Kidney (tissue), 13 donors: ENCODE measurements at regions not wholly inside any gene's neighbourhood (a gene's known extent, or its start where the extent isn't known, plus 50 kb on each side); places are given as distances from the start of the nearest gene placed in this dataset.

Source experiments
- DNase-seq, 5 donors: peaks; one replicate each; pipeline ENCODE4 v3.0.0-alpha.2; 2013 to 2020
- FAIRE-seq: peaks from 2 replicates; lab custom pipeline; 2012; peaks lifted over from hg19 to GRCh38; lab: Jason Lieb, UNC
- H3K27ac ChIP-seq, 2 donors: one replicate each; pipeline ENCODE4 v1.7.0; 2013; ENCODE audit warnings: low read depth in 2 of 2, low read length in 2 of 2, inconsistent platforms in 1 of 2
- H3K27me3 ChIP-seq: one replicate; pipeline ENCODE4 v1.7.1; 2013; ENCODE audit warnings: low read length, inconsistent platforms; ENCODE audit not compliant: control insufficient read depth, insufficient read depth
- H3K36me3 ChIP-seq, 3 donors: one replicate each; pipeline versions ENCODE4 v1.7.0 to v1.7.1; 2013; ENCODE audit warnings: low read length in 3 of 3, control low read depth in 1 of 3, inconsistent platforms in 1 of 3; ENCODE audit not compliant: insufficient read depth in 3 of 3, control insufficient read depth in 2 of 3
- H3K4me1 ChIP-seq, 3 donors: one replicate each; pipeline versions ENCODE4 v1.7.0 to v1.7.1; 2013; ENCODE audit warnings: low read length in 3 of 3, inconsistent platforms in 1 of 3, low read depth in 1 of 3; ENCODE audit not compliant: control insufficient read depth in 2 of 3, insufficient read depth in 2 of 3
- H3K4me3 ChIP-seq, 3 donors: one replicate each; pipeline versions ENCODE4 v1.7.0 to v1.8.1; 2013; ENCODE audit warnings: low read length in 3 of 3, control low read depth in 1 of 3, inconsistent platforms in 1 of 3
- H3K9ac ChIP-seq, 3 donors: one replicate each; pipeline versions ENCODE4 v1.7.0 to v1.7.1; 2013; ENCODE audit warnings: low read length in 3 of 3, control low read depth in 1 of 3, inconsistent platforms in 1 of 3
- H3K9me3 ChIP-seq, 3 donors: one replicate each; pipeline versions ENCODE4 v1.7.0 to v1.7.1; 2013; ENCODE audit warnings: low read length in 3 of 3, control low read depth in 1 of 3, inconsistent platforms in 1 of 3; ENCODE audit not compliant: control insufficient read depth in 2 of 3, insufficient read depth in 1 of 3
- intact Hi-C: fragments of 100-400 bp; cut with DNase I; formaldehyde crosslinking; loops from one replicate; pipeline ENCODE4 v1.11.1; 2022
- TF ChIP-seq, protein P1 (sequence below): IDR thresholded peaks from 3 replicates; pipeline ENCODE4 v1.5.1; 2012; ENCODE audit warnings: mild to moderate bottlenecking, moderate library complexity, borderline replicate concordance; ENCODE audit not compliant: insufficient read depth; ENCODE audit errors: extremely low read depth
- donor health status: control.
- donor health status: control.
- donor health status: control.
- donor health status: control.
- donor health status: control.
- donor health status: DM: yes; HTN: yes; CAD: no.
- donor health status: Normal renal cell carcinoma (clear cell type).

DNA sequence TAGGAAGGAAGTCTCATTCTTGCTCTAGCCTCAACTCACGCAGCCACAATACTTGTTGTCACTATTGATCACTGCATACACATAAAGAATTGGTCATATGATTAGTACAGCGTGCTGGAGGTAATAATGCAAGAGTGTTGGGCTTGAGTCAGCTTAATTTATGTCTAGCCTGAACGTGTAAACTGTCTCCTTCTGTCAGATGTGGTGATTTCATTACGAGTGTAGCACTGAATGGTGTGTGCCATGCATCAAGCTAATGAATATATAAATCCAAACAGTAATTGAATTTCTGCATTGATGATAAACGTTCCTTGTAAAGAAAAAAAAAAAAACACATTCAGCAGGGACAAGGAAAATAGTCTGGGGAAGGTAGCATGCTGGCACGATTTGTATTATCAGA is 396.2 kb upstream of the RAG2 start:
- H3K27ac ChIP-seq = no peak overlapping the region
- no peaks in the 10 kb centered on the region for H3K4me1 ChIP-seq
- intact Hi-C loops = no loop called here
- no peaks in the 10 kb centered on the region for H3K9me3 ChIP-seq
- no peak for DNase-seq
- no peak for FAIRE-seq
- H3K36me3 ChIP-seq = no peaks in the 10 kb centered on the region
- no peak overlapping the region for H3K4me3 ChIP-seq
- no peaks in the 10 kb centered on the region for H3K27me3 ChIP-seq
- TF ChIP-seq, protein P1, sequence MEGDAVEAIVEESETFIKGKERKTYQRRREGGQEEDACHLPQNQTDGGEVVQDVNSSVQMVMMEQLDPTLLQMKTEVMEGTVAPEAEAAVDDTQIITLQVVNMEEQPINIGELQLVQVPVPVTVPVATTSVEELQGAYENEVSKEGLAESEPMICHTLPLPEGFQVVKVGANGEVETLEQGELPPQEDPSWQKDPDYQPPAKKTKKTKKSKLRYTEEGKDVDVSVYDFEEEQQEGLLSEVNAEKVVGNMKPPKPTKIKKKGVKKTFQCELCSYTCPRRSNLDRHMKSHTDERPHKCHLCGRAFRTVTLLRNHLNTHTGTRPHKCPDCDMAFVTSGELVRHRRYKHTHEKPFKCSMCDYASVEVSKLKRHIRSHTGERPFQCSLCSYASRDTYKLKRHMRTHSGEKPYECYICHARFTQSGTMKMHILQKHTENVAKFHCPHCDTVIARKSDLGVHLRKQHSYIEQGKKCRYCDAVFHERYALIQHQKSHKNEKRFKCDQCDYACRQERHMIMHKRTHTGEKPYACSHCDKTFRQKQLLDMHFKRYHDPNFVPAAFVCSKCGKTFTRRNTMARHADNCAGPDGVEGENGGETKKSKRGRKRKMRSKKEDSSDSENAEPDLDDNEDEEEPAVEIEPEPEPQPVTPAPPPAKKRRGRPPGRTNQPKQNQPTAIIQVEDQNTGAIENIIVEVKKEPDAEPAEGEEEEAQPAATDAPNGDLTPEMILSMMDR = no peak
- no peak overlapping the region for H3K9ac ChIP-seq

DNA sequence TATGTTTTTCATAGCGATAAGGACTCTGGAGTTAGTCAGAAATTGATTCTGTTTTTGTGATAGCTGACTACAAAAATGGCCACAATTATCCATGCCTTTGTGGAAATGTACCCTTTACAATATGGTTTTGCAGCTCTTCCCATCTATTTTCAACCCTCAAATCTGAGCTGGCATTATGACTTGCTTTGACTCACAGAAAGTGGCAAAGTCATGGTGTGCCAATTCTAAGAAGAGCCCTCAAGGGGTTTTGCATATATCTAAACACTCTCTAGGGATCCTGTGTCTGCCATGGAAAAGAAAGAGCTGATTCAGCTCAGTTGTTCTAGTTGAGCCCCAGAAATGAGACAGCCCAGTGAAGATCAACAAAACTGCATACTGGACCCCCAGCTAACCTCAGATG is 390.5 kb upstream of the RAG2 start:
- FAIRE-seq = no peak
- H3K27me3 ChIP-seq = no peaks in the 10 kb centered on the region
- TF ChIP-seq, protein P1 = no peak
- no peaks in the 10 kb centered on the region for H3K9me3 ChIP-seq
- no peak overlapping the region for H3K27ac ChIP-seq
- intact Hi-C loops = no loop called here
- H3K9ac ChIP-seq = no peak overlapping the region
- no peak overlapping the region for H3K4me3 ChIP-seq
- H3K36me3 ChIP-seq = no peaks in the 10 kb centered on the region
- no peak for DNase-seq
- no peaks in the 10 kb centered on the region for H3K4me1 ChIP-seq

DNA sequence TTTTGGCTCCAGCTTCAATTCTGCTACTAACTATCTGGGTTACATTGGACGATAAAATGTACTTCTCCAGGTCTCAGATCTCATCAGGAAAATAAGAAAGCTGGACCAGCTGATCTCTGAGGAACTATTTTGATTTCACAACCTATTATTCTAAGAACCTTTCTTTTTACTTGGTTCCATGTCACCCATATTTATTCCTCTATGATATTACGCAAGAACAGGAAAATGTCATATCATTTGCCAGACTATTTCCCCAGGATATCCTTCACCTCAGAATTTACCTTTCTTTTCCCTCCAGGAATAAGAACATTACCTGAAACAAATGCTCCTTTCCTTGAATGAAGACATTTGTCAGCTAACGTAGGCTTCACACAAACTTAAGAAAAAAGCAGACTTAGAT is 387.5 kb upstream of the RAG2 start:
- no peak for FAIRE-seq

More for the DNA sequence above, 387.5 kb upstream of the RAG2 start:
- Histone ChIP-seq H3K9ac (no peak overlapping the region), H3K36me3 (no peaks in the 10 kb centered on the region), H3K27me3 (no peaks in the 10 kb centered on the region), H3K9me3 (no peaks in the 10 kb centered on the region), H3K4me3 (no peak overlapping the region), H3K4me1 (no peaks in the 10 kb centered on the region), H3K27ac (no peak overlapping the region)
- TF ChIP-seq, protein P1 = no peak
- intact Hi-C loops = no loop called here
- DNase-seq = no peak
